ENCODE measurements at regions not wholly inside any gene's neighbourhood (a gene's known extent, or its start where the extent isn't known, plus 50 kb on each side); places are given as distances from the start of the nearest gene placed in this dataset.

- TF ChIP-seq CTCF (IDR thresholded peaks at IDR 0.05) (no peak), REST (IDR thresholded peaks at IDR 0.05; ENCODE audit: insufficient read depth in 1 of 2, low read depth in 2 of 2, low read length in 1 of 2) (no peak), POLR2AphosphoS5 (IDR thresholded peaks at IDR 0.05; ENCODE audit: low read depth, low read length) (no peak), TCF7L2 (IDR thresholded peaks at IDR 0.05; ENCODE audit: low read depth, low read length) (no peak)
Measured at GRCh38 chr7:153066711-153067110, 307.2 kb downstream of the ACTR3B start.
